AG09319 (cell line): ENCODE measurements at regions not wholly inside any gene's neighbourhood (a gene's known extent, or its start where the extent isn't known, plus 50 kb on each side); places are given as distances from the start of the nearest gene placed in this dataset.

Experiments used
- DNase-seq: peaks from one replicate; pipeline ENCODE4 v3.0.0-alpha.2; 2010; ENCODE audit warnings: low read depth; ENCODE audit errors: extremely low read depth
- CTCF ChIP-seq: IDR thresholded peaks from 2 replicates; pipeline ENCODE4 v1.5.1; 2011; ENCODE audit warnings: low read depth, mild to moderate bottlenecking, inconsistent platforms, low read length, moderate library complexity

- TF ChIP-seq CTCF, result no peak
- no peak for DNase-seq
Observed at GRCh38 chr2:128598862-128599441, 280.3 kb upstream of the HS6ST1 start.

GRCh38 chr2:128599700-128600099 is 281.0 kb upstream of the HS6ST1 start:
- no peak for DNase-seq
- no peak for TF ChIP-seq CTCF

GRCh38 chr2:128600581-128601297 is 282.1 kb upstream of the HS6ST1 start:
- DNase-seq, result no peak
- no peak for TF ChIP-seq CTCF

GRCh38 chr2:128601298-128602037 is 282.8 kb upstream of the HS6ST1 start:
- TF ChIP-seq CTCF, result no peak
- no peak for DNase-seq

GRCh38 chr2:128602038-128602698 is 283.5 kb upstream of the HS6ST1 start:
- no peak for DNase-seq
- no peak for TF ChIP-seq CTCF

GRCh38 chr2:128602699-128603101 is 284.0 kb upstream of the HS6ST1 start:
- DNase-seq, result no peak
- no peak for TF ChIP-seq CTCF
